ENCODE measurements at regions not wholly inside any gene's neighbourhood (a gene's known extent, or its start where the extent isn't known, plus 50 kb on each side); places are given as distances from the start of the nearest gene placed in this dataset.

DNA sequence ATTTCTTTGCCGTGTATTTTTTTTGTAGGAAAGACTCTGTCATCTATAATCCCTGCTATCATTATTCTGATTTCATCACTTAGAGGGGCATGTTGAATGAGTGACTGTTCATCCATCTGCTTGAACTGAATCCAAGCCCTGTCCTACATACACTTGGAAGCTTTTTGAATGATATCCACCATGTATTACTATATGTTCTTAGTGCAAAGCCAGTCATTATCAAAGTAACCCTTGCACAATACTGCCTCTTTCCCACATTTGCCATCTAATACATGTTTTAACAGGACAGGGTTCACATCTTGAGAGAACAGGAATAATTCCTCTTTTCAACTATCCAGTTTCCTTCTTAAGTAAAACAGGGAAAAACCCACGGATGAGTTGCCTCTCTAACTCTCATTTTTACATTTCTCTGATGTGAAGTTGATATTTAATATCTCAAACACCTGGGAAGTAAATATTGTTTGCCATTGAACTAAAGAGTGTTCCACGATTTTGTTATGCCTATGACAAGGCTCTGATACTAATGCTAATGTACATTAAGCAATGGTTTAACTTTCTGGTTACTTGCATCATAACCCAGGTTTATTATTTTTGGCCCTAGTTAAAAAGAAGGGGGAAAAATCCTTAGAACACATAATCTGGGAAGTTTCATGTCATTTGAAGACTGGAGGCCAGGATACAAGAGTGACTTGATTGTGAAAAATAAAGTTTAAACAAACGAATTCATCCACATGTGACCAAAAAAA lies 103.7 kb upstream of the TARS1 start:
- Mint-ChIP-seq H3K27ac (no peak overlapping the region), H3K4me1 (peaks cover 21% of the 10 kb centered on the region), H3K36me3 (ENCODE audit: low read depth) (no peaks in the 10 kb centered on the region), H3K4me3 (no peak overlapping the region), H3K9me3 (no peaks in the 10 kb centered on the region), H3K27me3 (ENCODE audit: insufficient read depth) (no peaks in the 10 kb centered on the region)
- no peaks in the 10 kb centered on the region for H3K27me3 ChIP-seq (ENCODE audit: control insufficient read depth, insufficient read depth, low read length, poor library complexity, severe bottlenecking)
- no peak for DNase-seq
- 83% methylated on average over 4 of the region's 4 CpGs; no CpG with 5 or more reads in 1 of the 2 experiments for WGBS, 2 experiments (ENCODE audit: insufficient coverage in 1 of 2, insufficient read length in 1 of 2)
- H3K4me3 ChIP-seq (ENCODE audit: low read length): no peak overlapping the region
- no peaks in the 10 kb centered on the region for H3K36me3 ChIP-seq (ENCODE audit: control insufficient read depth, insufficient read depth, low read length)
- TF ChIP-seq CTCF (conservative IDR thresholded peaks at IDR 0.05): no peak
- no peaks in the 10 kb centered on the region for H3K4me1 ChIP-seq (ENCODE audit: control insufficient read depth, insufficient read depth, low read length)
- no peak overlapping the region for H3K27ac ChIP-seq (ENCODE audit: low read depth, low read length)
- no peak overlapping the region for H3K9ac ChIP-seq (ENCODE audit: extremely low read depth, low read length, poor library complexity, severe bottlenecking)
- no peaks in the 10 kb centered on the region for H3K9me3 ChIP-seq (ENCODE audit: control insufficient read depth, low read length)

- H3K4me1 Mint-ChIP-seq: peaks cover 21% of the 10 kb centered on the region
Measured at GRCh38 chr5:33337637-33337992, 103.2 kb upstream of the TARS1 start.

DNA sequence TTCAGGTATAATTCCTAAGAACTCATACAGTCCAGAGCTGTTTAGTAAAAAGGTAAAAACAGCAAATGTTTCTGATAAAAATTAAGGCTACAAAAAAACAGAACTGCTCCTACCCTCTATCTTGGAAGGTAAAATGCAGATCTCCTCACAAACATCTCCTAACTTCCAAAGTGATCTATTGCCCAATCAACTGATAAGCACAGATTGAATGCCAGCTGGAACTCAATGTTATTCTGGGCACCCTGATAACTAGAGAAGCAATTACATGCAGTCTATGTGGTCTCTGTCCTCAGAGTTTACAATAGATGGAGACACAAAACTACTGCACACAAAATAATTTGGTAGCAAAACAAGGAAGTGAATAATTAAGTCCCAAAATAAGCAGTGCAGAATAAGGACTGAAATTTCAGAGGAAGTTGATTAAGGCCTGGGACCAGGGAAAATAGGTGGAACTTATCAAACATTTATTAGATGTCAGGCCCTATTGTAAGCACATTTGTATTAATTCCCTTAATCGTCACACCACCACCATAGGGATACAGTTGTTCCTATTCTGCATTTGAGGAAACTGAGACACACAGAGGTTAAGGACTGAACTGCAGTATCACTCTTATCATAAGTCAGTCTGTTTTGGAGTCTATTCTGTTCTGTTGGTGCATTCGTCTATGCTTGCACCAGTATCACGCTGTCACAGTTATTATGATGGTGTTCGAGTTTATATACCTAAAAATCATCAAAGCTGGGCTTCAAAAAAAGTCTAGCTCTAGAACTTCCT lies 102.2 kb upstream of the TARS1 start:
- Histone ChIP-seq H3K4me1 (ENCODE audit: control insufficient read depth, insufficient read depth, low read length) (no peaks in the 10 kb centered on the region), H3K9ac (ENCODE audit: extremely low read depth, low read length, poor library complexity, severe bottlenecking) (no peak overlapping the region), H3K27ac (ENCODE audit: low read depth, low read length) (no peak overlapping the region), H3K9me3 (ENCODE audit: control insufficient read depth, low read length) (no peaks in the 10 kb centered on the region), H3K36me3 (ENCODE audit: control insufficient read depth, insufficient read depth, low read length) (no peaks in the 10 kb centered on the region), H3K4me3 (ENCODE audit: low read length) (no peak overlapping the region), H3K27me3 (ENCODE audit: control insufficient read depth, insufficient read depth, low read length, poor library complexity, severe bottlenecking) (no peaks in the 10 kb centered on the region)
- H3K36me3 Mint-ChIP-seq (ENCODE audit: low read depth): no peaks in the 10 kb centered on the region
- DNase-seq: no peak
- H3K9me3 Mint-ChIP-seq: no peaks in the 10 kb centered on the region
- peaks cover 21% of the 10 kb centered on the region for H3K4me1 Mint-ChIP-seq
- no peak overlapping the region for H3K27ac Mint-ChIP-seq
- no peaks in the 10 kb centered on the region for H3K27me3 Mint-ChIP-seq (ENCODE audit: insufficient read depth)
- WGBS, 2 experiments (ENCODE audit: insufficient coverage in 1 of 2, insufficient read length in 1 of 2): 91 to 92% methylated on average over 4 of the region's 4 CpGs
- TF ChIP-seq CTCF (conservative IDR thresholded peaks at IDR 0.05): peak; percentile 56
- H3K4me3 Mint-ChIP-seq: no peak overlapping the region

More at GRCh38 chr5:33337637-33337992, 103.2 kb upstream of the TARS1 start:
- TF ChIP-seq CTCF (conservative IDR thresholded peaks at IDR 0.05): no peak
- Mint-ChIP-seq H3K9me3 (no peaks in the 10 kb centered on the region), H3K27ac (no peak overlapping the region), H3K36me3 (ENCODE audit: low read depth) (no peaks in the 10 kb centered on the region), H3K4me3 (no peak overlapping the region), H3K27me3 (ENCODE audit: insufficient read depth) (no peaks in the 10 kb centered on the region)
- Histone ChIP-seq H3K4me3 (ENCODE audit: low read length) (no peak overlapping the region), H3K4me1 (ENCODE audit: control insufficient read depth, insufficient read depth, low read length) (no peaks in the 10 kb centered on the region), H3K36me3 (ENCODE audit: control insufficient read depth, insufficient read depth, low read length) (no peaks in the 10 kb centered on the region), H3K27me3 (ENCODE audit: control insufficient read depth, insufficient read depth, low read length, poor library complexity, severe bottlenecking) (no peaks in the 10 kb centered on the region), H3K9ac (ENCODE audit: extremely low read depth, low read length, poor library complexity, severe bottlenecking) (no peak overlapping the region), H3K27ac (ENCODE audit: low read depth, low read length) (no peak overlapping the region), H3K9me3 (ENCODE audit: control insufficient read depth, low read length) (no peaks in the 10 kb centered on the region)
- no peak for DNase-seq
- WGBS, 2 experiments (ENCODE audit: insufficient coverage in 1 of 2, insufficient read length in 1 of 2): 92% methylated on average over 2 of the region's 2 CpGs
